HL-60/S4 (cell line): ENCODE measurements at regions not wholly inside any gene's neighbourhood (a gene's known extent, or its start where the extent isn't known, plus 50 kb on each side); places are given as distances from the start of the nearest gene placed in this dataset.

Experiments
- in situ Hi-C: fragments of 300-500 bp; cut with MboI; formaldehyde crosslinking; loops from 2 replicates; pipeline ENCODE4 v1.14.3; 2022; ENCODE audit warnings: low sequenced_read_pairs

- in situ Hi-C loops = no loop called here
Measured at GRCh38 chr6:44500074-44500473, 112.6 kb downstream of the CDC5L start.

- in situ Hi-C loops = no loop called here
Measured at GRCh38 chr6:44503471-44503870, 116.0 kb downstream of the CDC5L start.

GRCh38 chr6:44504301-44504791, 116.8 kb downstream of the CDC5L start:
- in situ Hi-C loops = no loop called here

- in situ Hi-C loops = no loop called here
Measured at GRCh38 chr6:44505751-44506150, 118.2 kb downstream of the CDC5L start.

GRCh38 chr6:44507014-44507413, 119.5 kb downstream of the CDC5L start:
- in situ Hi-C loops = no loop called here

- in situ Hi-C loops = no loop called here
Measured at GRCh38 chr6:44508646-44509045, 121.1 kb downstream of the CDC5L start.

GRCh38 chr6:44511126-44511525, 123.6 kb downstream of the CDC5L start:
- in situ Hi-C loops = no loop called here

- in situ Hi-C loops = no loop called here
Measured at GRCh38 chr6:44512868-44513741, 125.6 kb downstream of the CDC5L start.

- in situ Hi-C loops = no loop called here
Measured at GRCh38 chr6:44514085-44514484, 126.6 kb downstream of the CDC5L start.

GRCh38 chr6:44514576-44515193, 127.2 kb downstream of the CDC5L start:
- in situ Hi-C loops = no loop called here

- in situ Hi-C loops = no loop called here
Measured at GRCh38 chr6:44522871-44523270, 135.4 kb downstream of the CDC5L start.

GRCh38 chr6:44524476-44525227, 137.1 kb downstream of the CDC5L start:
- in situ Hi-C loops = no loop called here

- in situ Hi-C loops = no loop called here
Measured at GRCh38 chr6:44525761-44526351, 138.3 kb downstream of the CDC5L start.

GRCh38 chr6:44527181-44527580, 139.7 kb downstream of the CDC5L start:
- in situ Hi-C loops = no loop called here

GRCh38 chr6:44527583-44528369, 140.3 kb downstream of the CDC5L start:
- in situ Hi-C loops = no loop called here

GRCh38 chr6:44528370-44528644, 140.8 kb downstream of the CDC5L start:
- in situ Hi-C loops = no loop called here

GRCh38 chr6:44528716-44529115, 141.2 kb downstream of the CDC5L start:
- in situ Hi-C loops = no loop called here

GRCh38 chr6:44529146-44529905, 141.8 kb downstream of the CDC5L start:
- in situ Hi-C loops = no loop called here

- in situ Hi-C loops = no loop called here
Measured at GRCh38 chr6:44530209-44530909, 142.9 kb downstream of the CDC5L start.
